ENCODE measurements at regions not wholly inside any gene's neighbourhood (a gene's known extent, or its start where the extent isn't known, plus 50 kb on each side); places are given as distances from the start of the nearest gene placed in this dataset.

DNA sequence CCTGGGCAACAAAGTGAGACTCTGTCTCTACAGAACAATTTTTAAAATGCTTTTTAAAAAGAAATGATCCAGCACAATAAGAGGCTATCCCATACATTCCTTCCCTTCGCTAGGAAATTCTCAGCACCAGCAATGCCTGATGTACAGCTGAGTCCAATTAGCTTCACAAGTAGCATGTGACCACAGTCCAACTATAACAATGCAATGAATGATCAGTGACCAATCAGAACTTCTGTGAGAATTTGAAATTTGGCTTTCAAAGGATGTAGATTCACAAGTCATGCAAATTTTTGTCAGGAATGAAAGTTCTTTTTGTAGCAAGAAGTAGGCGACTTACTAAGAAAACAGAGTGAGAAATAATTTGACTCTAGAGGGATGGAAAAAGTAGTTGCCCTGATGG is 278.5 kb upstream of the UGT8 start:
- TF ChIP-seq, protein P1, sequence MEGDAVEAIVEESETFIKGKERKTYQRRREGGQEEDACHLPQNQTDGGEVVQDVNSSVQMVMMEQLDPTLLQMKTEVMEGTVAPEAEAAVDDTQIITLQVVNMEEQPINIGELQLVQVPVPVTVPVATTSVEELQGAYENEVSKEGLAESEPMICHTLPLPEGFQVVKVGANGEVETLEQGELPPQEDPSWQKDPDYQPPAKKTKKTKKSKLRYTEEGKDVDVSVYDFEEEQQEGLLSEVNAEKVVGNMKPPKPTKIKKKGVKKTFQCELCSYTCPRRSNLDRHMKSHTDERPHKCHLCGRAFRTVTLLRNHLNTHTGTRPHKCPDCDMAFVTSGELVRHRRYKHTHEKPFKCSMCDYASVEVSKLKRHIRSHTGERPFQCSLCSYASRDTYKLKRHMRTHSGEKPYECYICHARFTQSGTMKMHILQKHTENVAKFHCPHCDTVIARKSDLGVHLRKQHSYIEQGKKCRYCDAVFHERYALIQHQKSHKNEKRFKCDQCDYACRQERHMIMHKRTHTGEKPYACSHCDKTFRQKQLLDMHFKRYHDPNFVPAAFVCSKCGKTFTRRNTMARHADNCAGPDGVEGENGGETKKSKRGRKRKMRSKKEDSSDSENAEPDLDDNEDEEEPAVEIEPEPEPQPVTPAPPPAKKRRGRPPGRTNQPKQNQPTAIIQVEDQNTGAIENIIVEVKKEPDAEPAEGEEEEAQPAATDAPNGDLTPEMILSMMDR (IDR thresholded peaks at IDR 0.05), result no peak
- TF ChIP-seq POLR2A (IDR thresholded peaks at IDR 0.05), result no peak
